ENCODE measurements at regions not wholly inside any gene's neighbourhood (a gene's known extent, or its start where the extent isn't known, plus 50 kb on each side); places are given as distances from the start of the nearest gene placed in this dataset.
A peak's percentile ranks its signal among the peaks of the same experiment; 100 is the strongest.

- Mint-ChIP-seq H3K4me1 (peaks cover 4% of the 10 kb centered on the region), H3K27ac (no peak overlapping the region), H3K9me3 (peaks cover 5% of the 10 kb centered on the region), H3K36me3 (no peaks in the 10 kb centered on the region), H3K4me3 (no peak overlapping the region)
- ATAC-seq (no peak), DNase-seq (ENCODE audit: low spot score in 2 of 2) (peak in 1 of 2 donors; percentile 12)
Observed at GRCh38 chr14:99095369-99095768, 176.6 kb downstream of the BCL11B start.

GRCh38 chr14:99098199-99098598 is 173.8 kb downstream of the BCL11B start:
- Mint-ChIP-seq H3K27ac (peak overlapping the region; percentile 4), H3K4me1 (peaks cover 4% of the 10 kb centered on the region), H3K36me3 (no peaks in the 10 kb centered on the region), H3K4me3 (no peak overlapping the region), H3K9me3 (no peaks in the 10 kb centered on the region)
- peak in 1 of 2 donors; percentile 38 for DNase-seq (ENCODE audit: low spot score in 2 of 2)
- ATAC-seq = no peak

- Mint-ChIP-seq H3K4me3 (no peak overlapping the region), H3K27ac (peak overlapping the region; percentile 4), H3K4me1 (peaks cover 4% of the 10 kb centered on the region), H3K9me3 (no peaks in the 10 kb centered on the region), H3K36me3 (no peaks in the 10 kb centered on the region)
- ATAC-seq (no peak), DNase-seq (ENCODE audit: low spot score in 2 of 2) (peak in 1 of 2 donors; percentile 41)
Observed at GRCh38 chr14:99099051-99099787, 172.8 kb downstream of the BCL11B start.

- peaks cover 3% of the 10 kb centered on the region for H3K9me3 Mint-ChIP-seq
- H3K36me3 Mint-ChIP-seq = no peaks in the 10 kb centered on the region
- no peak overlapping the region for H3K4me3 Mint-ChIP-seq
- DNase-seq (ENCODE audit: low spot score in 2 of 2) = peak in 1 of 2 donors; percentile 12
- H3K4me1 Mint-ChIP-seq = no peaks in the 10 kb centered on the region
- no peak for ATAC-seq
- H3K27ac Mint-ChIP-seq = no peak overlapping the region
Observed at GRCh38 chr14:99100497-99101270, 171.3 kb downstream of the BCL11B start.

- no peaks in the 10 kb centered on the region for H3K4me1 Mint-ChIP-seq
- DNase-seq (ENCODE audit: low spot score in 2 of 2) = peak in 1 of 2 donors; percentile 26
- ATAC-seq = no peak
- H3K27ac Mint-ChIP-seq = no peak overlapping the region
- H3K36me3 Mint-ChIP-seq = no peaks in the 10 kb centered on the region
- peaks cover 5% of the 10 kb centered on the region for H3K9me3 Mint-ChIP-seq
- H3K4me3 Mint-ChIP-seq = no peak overlapping the region
Observed at GRCh38 chr14:99101855-99102461, 170.0 kb downstream of the BCL11B start.

DNA sequence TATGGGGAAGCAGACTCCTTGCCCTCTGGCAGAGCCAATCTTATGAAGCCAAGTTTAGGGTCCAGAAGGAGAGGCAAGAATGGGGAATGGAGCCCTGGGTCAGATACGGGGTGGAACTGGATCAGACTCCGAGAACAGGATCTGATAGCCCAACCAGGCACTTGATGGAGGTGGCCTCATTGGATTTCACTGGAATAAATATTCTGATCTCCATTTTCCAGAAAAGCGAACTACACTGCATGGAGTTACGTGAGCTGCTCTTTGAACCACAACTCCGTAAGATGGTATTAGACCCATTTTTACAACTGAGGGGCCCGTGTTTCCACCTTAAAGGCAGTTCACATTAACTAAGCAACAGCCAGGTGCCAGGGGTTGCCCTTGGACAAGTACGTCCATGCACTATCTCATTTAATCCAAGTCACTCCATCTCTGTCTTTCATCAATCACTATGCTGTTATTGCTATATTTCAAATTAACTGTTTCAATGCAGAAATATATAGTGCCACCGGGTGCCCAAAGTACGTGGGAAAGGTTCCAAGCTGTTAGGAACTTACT is 155.2 kb downstream of the BCL11B start:
- Mint-ChIP-seq H3K4me1 (peaks cover 9% of the 10 kb centered on the region), H3K27ac (no peak overlapping the region), H3K9me3 (peaks cover 9% of the 10 kb centered on the region), H3K4me3 (no peak overlapping the region), H3K36me3 (peaks cover 6% of the 10 kb centered on the region)
- DNase-seq (ENCODE audit: low spot score in 2 of 2) (peak in 1 of 2 donors; percentile 32), ATAC-seq (no peak)

- peaks cover 6% of the 10 kb centered on the region for H3K36me3 Mint-ChIP-seq
- DNase-seq (ENCODE audit: low spot score in 2 of 2) = peak in 1 of 2 donors; percentile 45
- ATAC-seq = no peak
- H3K27ac Mint-ChIP-seq = no peak overlapping the region
- H3K4me3 Mint-ChIP-seq = no peak overlapping the region
- H3K4me1 Mint-ChIP-seq = peaks cover 9% of the 10 kb centered on the region
- H3K9me3 Mint-ChIP-seq = peaks cover 9% of the 10 kb centered on the region
Observed at GRCh38 chr14:99117671-99118045, 154.3 kb downstream of the BCL11B start.

GRCh38 chr14:99118046-99118721 is 153.8 kb downstream of the BCL11B start:
- peaks cover 6% of the 10 kb centered on the region for H3K36me3 Mint-ChIP-seq
- DNase-seq (ENCODE audit: low spot score in 2 of 2) = peak in 1 of 2 donors; percentile 40
- peaks cover 9% of the 10 kb centered on the region for H3K4me1 Mint-ChIP-seq
- no peak overlapping the region for H3K27ac Mint-ChIP-seq
- H3K9me3 Mint-ChIP-seq = peaks cover 6% of the 10 kb centered on the region
- H3K4me3 Mint-ChIP-seq = no peak overlapping the region
- no peak for ATAC-seq

DNA sequence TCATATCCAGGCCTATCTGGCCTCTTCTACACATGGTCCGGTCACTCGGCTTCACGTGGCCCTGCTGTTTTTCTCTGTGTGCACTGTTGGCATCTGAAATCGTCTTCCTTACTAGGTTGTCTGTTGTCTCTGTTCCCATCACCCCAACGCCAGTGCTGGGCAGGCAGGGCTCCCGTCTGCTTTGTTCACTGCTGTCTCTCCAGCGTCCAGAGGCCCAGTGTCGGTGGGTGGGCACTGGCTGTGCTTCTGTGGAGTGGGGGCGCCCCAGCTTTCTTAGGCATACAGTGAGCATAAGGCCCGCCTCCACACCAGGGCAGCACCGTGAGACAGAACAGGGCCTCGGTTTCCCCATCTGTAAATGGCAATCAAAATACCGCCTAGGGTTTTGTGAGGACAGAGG is 153.1 kb downstream of the BCL11B start:
- DNase-seq (ENCODE audit: low spot score in 2 of 2) (peak in 1 of 2 donors; percentile 41), ATAC-seq (no peak)
- Mint-ChIP-seq H3K27ac (no peak overlapping the region), H3K4me3 (no peak overlapping the region), H3K9me3 (peaks cover 2% of the 10 kb centered on the region), H3K4me1 (peaks cover 9% of the 10 kb centered on the region), H3K36me3 (no peaks in the 10 kb centered on the region)

Data from stimulated activated effector memory CD8-positive, alpha-beta T cell treated with anti-CD3 and anti-CD28 coated beads, Interleukin-12 subunit alpha, Interleukin-12 subunit beta, amount 100 ng/mL, for 72 hours (primary cell).